ENCODE measurements at regions not wholly inside any gene's neighbourhood (a gene's known extent, or its start where the extent isn't known, plus 50 kb on each side); places are given as distances from the start of the nearest gene placed in this dataset.

- TF ChIP-seq CTCF (IDR thresholded peaks at IDR 0.05; ENCODE audit: low read depth, low read length, poor library complexity, severe bottlenecking) (no peak), EZH2phosphoT487 (IDR thresholded peaks at IDR 0.05; ENCODE audit: borderline replicate concordance, low read length) (no peak)
These were observed 387.6 kb downstream of the DCDC2C start for GRCh38 chr2:4090668-4091630.
